GM21723 (cell line): ENCODE measurements at regions not wholly inside any gene's neighbourhood (a gene's known extent, or its start where the extent isn't known, plus 50 kb on each side); places are given as distances from the start of the nearest gene placed in this dataset.
A peak's percentile ranks its signal among the peaks of the same experiment; 100 is the strongest.

Experiments used
- ATAC-seq: cut with Tn5 transposase; IDR thresholded peaks from one replicate; pipeline ENCODE4 v1.9.1; 2021; ENCODE audit warnings: mild to moderate bottlenecking, moderate library complexity; ENCODE audit not compliant: unreplicated experiment

- ATAC-seq, result peak; percentile 79
Measured at GRCh38 chr5:107294211-107294550, 376.6 kb downstream of the EFNA5 start.

DNA sequence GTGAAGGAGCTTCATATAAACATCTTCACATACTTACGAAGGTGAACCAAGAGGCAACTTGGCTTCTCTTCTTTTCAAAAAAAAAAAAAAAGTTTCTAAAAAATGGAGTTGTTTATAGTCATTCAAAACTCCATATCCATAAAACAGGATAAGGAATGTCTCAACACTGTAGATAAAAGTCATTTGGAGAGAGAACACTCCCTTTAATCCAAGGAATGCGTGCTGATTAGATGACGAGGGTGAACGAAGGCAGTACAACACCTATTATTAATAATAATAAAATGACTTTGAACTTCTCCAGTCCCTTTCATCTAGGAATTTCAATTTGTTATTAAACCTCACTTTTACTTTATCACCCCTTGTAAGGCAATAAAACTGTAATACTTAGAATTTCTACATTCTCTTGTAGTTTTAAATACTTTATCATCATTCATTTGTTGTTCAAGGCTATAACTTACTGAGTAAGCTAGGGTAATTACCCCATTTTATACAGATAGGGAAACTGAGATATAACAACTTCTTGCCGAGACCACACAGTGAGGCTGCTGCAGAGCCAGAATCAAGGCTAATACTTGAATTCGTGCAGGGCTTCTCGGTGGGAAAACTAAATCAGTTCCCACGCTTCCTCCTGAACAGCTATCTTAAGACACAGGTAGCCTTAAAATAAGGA, 377.1 kb downstream of the EFNA5 start:
- peak; percentile 20 for ATAC-seq

GRCh38 chr5:107291866-107292265, 378.9 kb downstream of the EFNA5 start:
- ATAC-seq, result no peak

DNA sequence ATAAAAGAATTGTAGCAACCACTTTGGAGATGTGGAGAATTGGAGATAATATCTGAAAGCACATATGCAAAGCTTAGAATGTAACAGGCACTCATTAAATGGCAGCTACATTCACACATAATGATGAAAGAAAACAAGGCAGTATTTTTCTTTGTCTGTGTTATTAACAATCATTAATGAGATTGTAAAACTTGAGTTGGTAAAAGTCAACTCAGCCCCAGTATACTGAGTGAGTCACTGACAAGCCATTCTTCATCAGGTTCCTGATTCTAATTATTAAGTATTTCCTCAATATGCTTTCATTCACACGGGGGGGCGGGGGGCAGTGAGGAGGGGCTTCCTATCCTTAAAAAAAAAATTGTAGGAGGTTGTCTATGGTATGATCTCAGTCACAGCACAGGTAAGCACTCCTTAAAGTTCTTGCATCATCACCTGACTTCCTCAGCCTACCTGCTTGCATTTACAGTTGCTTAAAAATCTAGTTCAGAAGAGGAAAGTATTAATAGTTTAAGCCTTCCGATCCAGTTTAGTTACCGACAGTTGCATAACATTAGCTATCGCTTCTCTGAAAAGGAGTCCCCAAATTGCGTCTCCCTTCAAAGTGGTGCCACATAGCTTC, 379.8 kb downstream of the EFNA5 start:
- ATAC-seq, result no peak

- peak; percentile 91 for ATAC-seq
Measured at GRCh38 chr5:107289030-107289714, 381.6 kb downstream of the EFNA5 start.

DNA sequence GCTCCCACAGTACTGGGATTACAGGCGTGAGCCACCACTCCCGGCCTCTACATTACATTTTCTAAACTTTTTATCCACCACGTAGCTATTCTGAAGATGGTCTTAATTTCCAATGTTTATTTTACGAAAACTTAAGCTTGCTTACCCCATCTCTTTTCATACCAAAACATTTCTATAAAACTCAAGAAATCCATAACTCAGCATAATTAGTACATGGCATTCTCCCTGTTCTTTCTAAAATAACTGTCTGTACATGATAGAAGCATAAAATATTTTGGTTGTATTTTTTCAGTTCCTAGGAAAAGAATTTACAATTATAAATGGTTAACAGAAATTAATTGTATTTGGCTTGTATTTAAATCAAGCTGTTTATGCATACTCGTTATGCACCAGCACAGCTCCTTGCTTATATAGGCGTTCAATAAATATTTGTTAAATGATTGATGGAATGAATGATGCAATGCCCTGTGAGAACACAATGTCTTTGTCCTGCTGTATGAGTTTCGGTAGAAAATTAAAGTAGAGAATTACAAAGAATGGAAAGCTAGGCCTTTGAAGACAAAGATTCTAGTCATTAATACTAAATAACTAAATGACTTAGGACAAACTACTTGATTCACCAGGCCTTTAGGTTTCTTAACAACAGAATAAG, 384.2 kb downstream of the EFNA5 start:
- no peak for ATAC-seq

GRCh38 chr5:107285772-107286171, 385.0 kb downstream of the EFNA5 start:
- ATAC-seq, result no peak

GRCh38 chr5:107284822-107285525, 385.8 kb downstream of the EFNA5 start:
- ATAC-seq, result no peak

DNA sequence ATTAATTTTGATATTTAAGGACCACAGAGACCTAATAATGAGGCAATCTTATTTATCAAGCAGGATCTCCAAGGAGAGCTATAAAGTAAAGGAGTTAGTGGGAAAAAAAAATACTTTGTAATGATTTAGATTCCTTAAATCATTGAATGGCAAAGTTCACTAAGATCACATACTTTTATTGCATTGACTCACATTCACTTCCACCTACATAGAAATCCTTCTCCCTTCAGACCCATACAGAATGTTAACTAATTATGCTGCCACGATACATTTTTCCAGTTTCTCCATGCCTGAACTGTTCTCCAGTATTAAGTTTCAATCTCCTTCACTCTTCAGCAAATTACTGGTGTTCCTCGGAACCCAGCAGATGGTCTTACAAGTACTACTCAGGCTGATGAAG, 388.7 kb downstream of the EFNA5 start:
- ATAC-seq, result no peak

GRCh38 chr5:107278774-107279173, 392.0 kb downstream of the EFNA5 start:
- no peak for ATAC-seq

GRCh38 chr5:107277485-107278125, 393.1 kb downstream of the EFNA5 start:
- no peak for ATAC-seq

GRCh38 chr5:107275333-107275732, 395.4 kb downstream of the EFNA5 start:
- no peak for ATAC-seq

GRCh38 chr5:107274571-107274970, 396.2 kb downstream of the EFNA5 start:
- no peak for ATAC-seq

DNA sequence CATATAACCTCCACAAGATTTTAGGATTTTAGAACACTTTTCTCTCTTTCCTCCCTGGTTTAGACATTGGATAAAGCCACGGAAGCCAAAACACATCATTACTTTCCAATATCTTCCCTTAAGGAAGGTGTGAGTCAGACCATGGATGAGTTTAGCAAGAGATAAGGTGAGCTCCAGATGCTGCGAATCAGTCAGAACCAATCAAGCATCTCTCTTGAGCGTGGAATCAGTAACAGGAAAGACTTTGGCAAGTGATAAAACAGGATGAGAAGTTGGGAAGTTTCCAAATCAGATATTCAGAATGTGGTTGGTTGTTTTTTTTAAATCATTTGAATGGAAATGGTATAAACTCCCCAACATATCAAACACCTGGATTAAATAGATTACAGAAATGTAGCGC, 397.8 kb downstream of the EFNA5 start:
- no peak for ATAC-seq

- no peak for ATAC-seq
Measured at GRCh38 chr5:107272509-107272908, 398.2 kb downstream of the EFNA5 start.

DNA sequence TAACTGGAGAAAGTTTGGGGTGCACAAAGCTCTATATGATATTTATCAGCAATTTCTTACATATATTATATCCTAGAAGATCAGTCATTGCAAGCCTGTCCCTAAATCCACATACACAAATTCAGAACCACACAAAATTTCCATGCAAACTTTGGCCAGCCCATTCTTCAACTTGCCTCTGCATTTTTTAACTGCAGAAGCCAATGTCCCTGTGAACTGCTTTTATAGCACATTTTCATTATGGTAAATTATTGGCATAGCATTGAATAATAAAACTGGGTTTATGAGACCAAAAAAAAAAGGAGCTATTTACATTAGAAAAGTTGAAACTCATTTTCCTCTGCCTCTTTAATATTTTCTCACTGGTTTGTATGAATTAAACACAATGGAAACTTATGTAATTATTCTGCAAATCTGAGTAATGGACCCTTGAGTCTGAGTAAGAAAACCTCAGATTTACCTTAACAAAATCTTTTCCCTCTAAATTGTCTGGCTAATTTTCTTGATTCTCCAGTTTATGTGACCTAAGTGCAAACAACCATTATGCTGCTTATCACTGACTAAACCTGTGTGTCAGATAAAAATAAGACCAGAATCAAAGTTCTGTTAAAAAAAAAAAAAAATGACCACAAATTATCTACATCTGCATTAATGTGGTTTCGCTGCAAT, 398.9 kb downstream of the EFNA5 start:
- no peak for ATAC-seq

GRCh38 chr5:107270561-107270960, 400.2 kb downstream of the EFNA5 start:
- no peak for ATAC-seq

- ATAC-seq, result no peak
Measured at GRCh38 chr5:107269678-107270077, 401.1 kb downstream of the EFNA5 start.

- ATAC-seq, result no peak
Measured at GRCh38 chr5:107269256-107269655, 401.5 kb downstream of the EFNA5 start.

DNA sequence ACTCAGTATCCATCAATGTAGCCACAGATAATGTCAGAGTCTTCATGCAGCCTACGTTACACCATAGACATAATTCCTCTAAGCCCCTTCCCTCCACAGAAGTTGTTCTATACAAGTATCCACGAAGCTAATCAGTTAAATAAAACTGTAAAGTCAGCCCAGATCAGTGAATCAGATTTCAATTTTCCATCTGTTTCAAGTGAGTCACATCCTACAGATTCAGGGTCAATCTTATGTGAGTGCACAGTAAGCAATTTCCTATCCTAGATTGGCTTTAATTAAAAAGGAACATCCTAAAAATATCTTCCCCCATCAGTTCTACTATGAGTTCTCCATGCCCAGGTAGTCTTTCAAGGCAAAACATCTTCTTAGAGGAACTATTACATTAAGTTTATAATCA, 402.5 kb downstream of the EFNA5 start:
- ATAC-seq, result no peak
